IPS-15b (cell line): ENCODE measurements at regions not wholly inside any gene's neighbourhood (a gene's known extent, or its start where the extent isn't known, plus 50 kb on each side); places are given as distances from the start of the nearest gene placed in this dataset.
"Not testable (repeated sequence)": the region's sequence is repeated elsewhere in the genome, so short reads cannot be mapped to it uniquely, and the experiment has no call there.

Experiments used
- H3K27me3 ChIP-seq: one replicate; pipeline ENCODE4 v1.6.1; 2013; ENCODE audit warnings: low read length; ENCODE audit not compliant: control insufficient read depth, insufficient read depth
- H3K36me3 ChIP-seq: one replicate; pipeline ENCODE4 v1.6.1; 2013; ENCODE audit warnings: low read length; ENCODE audit not compliant: control insufficient read depth, insufficient read depth
- H3K4me1 ChIP-seq: one replicate; pipeline ENCODE4 v1.6.1; 2013; ENCODE audit warnings: mild to moderate bottlenecking, low read length; ENCODE audit not compliant: control insufficient read depth, insufficient read depth
- H3K4me3 ChIP-seq: one replicate; pipeline ENCODE4 v1.5.1; 2013; ENCODE audit warnings: low read depth, low read length
- H3K9ac ChIP-seq: one replicate; pipeline ENCODE4 v1.6.1; 2013; ENCODE audit warnings: low read depth, mild to moderate bottlenecking, low read length
- H3K9me3 ChIP-seq: one replicate; pipeline ENCODE4 v1.6.1; 2013; ENCODE audit warnings: mild to moderate bottlenecking, low read length; ENCODE audit not compliant: control insufficient read depth, insufficient read depth

DNA sequence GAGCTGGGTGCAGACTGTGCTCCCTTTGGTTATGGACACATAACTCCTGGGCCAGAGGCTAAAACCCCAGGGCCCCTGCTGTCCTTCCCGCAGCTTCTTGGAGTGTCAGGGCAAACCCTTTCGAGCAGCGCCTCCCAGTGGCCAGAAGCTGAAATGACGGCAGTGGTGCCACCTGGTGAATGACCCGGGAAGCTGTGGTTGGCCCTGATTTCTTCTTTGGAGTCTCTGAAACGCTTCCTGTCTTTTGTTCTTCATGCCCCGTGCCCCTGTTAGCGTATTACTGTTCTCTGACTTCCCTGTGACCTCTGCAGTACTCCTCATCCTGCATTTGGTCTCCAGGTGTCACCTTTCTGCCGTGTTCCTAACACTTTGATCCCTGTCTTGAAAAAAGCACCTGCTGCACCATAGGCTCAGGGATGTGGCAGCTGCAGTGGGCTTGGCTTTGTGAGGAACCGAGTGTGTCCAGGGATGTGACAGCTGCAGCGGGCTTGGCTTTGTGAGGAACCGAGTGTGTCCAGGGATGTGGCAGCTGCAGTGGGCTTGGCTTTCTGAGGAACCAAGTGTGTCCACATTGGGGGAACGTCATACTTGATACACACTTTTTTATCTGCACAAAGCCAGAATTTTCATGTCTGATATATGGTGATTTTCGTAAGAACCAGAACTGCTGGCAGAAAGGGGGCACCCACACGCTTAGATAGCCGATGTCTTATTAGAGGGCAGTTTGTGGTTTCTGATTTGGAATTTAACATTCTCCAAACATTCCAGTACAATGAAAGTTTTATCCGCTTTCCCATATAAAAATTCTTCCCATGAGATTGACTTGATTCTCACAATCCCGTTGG, 241.8 kb upstream of the FRG2C start:
- H3K4me1 ChIP-seq, H3K27me3 ChIP-seq, H3K36me3 ChIP-seq, H3K9me3 ChIP-seq, H3K9ac ChIP-seq, H3K4me3 ChIP-seq: not testable (repeated sequence)

DNA sequence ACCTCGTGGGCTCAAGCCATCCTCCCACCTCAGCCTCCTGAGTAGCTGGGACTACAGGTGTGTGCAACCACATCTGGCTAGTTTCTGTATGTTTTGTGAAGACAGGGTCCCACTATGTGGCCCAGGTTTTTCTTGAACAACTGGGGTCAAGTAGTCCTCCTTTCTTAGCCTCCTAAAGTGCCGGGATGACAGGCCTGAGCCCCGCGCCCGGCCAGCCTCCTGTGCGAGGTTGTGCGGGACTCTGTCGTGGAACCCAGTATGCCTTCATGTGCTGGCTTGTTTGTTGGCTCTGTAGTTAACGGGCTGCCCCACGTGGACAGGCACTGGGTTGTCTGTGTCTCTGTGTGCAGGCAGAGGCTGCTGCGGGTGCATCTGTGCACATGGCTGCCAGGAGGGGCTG, 238.7 kb upstream of the FRG2C start:
- H3K4me1 ChIP-seq, H3K9ac ChIP-seq, H3K4me3 ChIP-seq, H3K9me3 ChIP-seq, H3K27me3 ChIP-seq, H3K36me3 ChIP-seq: not testable (repeated sequence)

DNA sequence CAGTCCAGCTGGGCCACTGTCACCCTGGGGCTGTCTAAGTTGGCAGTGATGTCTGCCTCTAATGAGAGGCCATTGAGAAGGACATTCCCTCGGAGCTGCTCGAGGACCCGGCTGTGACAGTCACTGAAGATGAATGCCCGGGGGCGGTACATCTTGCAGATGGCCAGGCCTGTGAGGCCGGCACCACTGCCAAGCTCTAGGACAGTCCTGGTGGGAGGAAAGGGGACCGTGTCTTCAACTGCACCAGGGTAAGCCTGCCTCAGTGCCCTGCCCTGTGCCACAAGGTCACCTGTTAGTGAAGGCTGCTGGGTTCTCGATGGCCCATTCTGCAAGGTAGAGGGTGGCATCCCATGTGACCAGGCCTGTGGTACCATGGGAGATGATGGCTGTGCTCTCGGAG, 236.6 kb upstream of the FRG2C start:
- H3K36me3 ChIP-seq, H3K9me3 ChIP-seq, H3K4me1 ChIP-seq: not testable (repeated sequence)

DNA sequence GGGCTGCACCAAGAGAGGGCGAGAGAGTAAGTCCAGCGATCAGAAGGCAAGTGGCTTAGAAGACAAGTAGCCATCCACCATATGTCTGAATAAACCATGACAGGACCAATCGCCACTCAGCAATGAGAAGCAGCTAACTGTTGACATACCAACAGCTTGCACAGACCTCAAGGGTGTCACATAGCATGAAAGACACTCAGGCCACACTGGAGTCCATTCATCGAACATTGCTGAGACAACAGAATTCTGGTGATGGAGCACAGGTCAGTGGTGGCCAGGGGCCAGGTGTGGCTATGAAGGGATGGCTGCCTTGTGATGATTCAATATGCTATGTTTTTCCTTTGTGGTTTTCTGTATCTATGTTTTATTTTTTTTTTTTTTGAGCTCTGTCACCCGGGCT, 236.2 kb upstream of the FRG2C start:
- H3K9ac ChIP-seq, H3K4me3 ChIP-seq, H3K27me3 ChIP-seq, H3K36me3 ChIP-seq, H3K4me1 ChIP-seq, H3K9me3 ChIP-seq: not testable (repeated sequence)

More for the DNA sequence above, 236.6 kb upstream of the FRG2C start:
- H3K9ac ChIP-seq, H3K27me3 ChIP-seq, H3K4me3 ChIP-seq: not testable (repeated sequence)

DNA sequence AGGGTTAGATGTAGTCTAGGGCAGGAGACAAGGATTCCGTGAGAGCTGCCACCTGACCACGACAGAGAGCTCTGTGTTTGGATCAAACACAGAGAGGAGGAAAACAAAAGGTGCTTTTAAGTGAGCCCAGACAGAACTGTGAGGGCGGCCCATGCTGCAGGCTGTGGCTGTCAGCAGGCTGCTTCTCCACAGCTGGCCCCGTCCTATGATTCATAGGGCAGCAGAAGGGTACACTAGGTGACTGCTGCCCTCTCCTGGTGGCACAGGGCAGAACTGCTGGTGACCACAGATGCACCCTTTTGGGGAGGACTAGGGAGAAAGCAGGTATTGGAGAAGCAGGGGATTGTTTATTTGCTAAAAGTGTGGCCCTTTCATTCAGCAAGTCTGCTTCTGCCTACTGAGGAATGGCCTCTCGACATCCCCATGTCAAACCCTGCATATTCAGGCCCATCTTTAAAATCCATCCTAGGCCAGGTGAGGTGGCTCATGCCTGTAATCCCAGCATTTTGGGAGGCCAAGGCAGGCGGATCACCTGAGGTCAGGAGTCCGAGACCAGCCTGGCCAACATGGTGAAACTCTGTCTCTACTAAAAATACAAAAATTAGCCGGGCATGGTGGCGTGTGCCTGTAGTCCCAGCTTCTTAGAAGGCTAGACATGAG, 234.4 kb upstream of the FRG2C start:
- H3K9ac ChIP-seq, H3K4me3 ChIP-seq, H3K4me1 ChIP-seq, H3K36me3 ChIP-seq, H3K27me3 ChIP-seq, H3K9me3 ChIP-seq: not testable (repeated sequence)

DNA sequence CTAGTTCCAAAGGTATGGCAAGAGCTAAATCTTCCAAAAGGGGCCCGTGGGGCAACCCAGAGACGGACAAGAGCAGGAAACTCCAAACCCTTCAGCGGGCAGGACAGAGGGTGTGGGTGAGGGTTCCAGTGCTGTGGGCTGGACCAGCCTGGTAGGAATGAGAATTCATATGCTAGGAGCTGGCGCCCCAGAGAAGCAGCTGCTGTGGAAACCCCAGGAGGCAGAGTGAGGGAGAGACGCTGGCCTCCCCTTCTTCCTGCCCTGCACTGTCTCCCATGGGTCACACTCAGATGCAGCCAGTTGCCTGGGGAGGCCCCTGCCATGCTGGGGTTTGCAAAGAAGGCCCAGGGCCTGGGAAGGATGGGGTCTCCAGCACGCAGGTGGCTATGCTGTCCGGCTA, 233.7 kb upstream of the FRG2C start:
- H3K36me3 ChIP-seq, H3K9me3 ChIP-seq, H3K27me3 ChIP-seq, H3K9ac ChIP-seq, H3K4me3 ChIP-seq, H3K4me1 ChIP-seq: not testable (repeated sequence)

DNA sequence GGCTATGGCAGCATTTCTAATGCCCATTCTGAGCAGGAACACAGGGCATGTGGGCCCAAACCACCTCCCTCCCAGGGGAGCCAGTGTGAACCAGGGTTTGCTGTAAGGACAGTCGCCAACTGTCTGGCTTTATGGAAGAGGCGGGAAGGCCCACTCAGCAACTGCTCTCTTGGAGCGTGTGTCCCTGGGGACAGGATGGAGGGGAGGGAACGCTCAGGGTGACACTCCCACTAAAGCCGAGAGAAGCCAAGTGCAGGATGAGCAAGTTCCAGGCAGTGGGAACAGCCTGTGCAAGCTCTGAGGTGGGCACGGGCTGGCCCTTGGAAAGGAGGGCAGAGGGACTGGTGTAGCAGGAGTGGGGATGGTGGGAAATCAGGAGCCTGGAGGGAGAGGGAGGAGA, 233.0 kb upstream of the FRG2C start:
- H3K4me1 ChIP-seq, H3K4me3 ChIP-seq, H3K9me3 ChIP-seq, H3K36me3 ChIP-seq, H3K27me3 ChIP-seq, H3K9ac ChIP-seq: not testable (repeated sequence)

DNA sequence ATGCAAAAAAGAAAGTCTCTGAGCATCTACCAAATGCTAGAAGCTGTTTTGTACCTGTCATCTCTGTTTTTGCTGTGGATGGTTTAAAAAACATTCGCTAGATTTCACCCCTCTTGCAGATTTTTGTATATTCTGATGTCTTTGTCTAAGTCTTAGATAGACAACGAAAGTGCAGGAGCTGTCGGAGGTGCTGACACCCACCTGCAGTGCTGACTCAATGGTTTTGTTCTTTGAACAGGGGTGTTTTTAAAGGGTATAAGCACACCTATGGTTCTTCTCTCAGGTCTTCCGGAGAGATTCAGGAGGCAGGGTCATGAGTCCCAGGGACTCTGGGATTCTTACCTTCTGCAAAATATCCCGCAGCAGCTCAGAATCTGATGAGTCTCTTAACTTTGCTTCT, 231.7 kb upstream of the FRG2C start:
- not testable (repeated sequence) for H3K4me1 ChIP-seq, H3K9ac ChIP-seq, H3K9me3 ChIP-seq, H3K4me3 ChIP-seq, H3K27me3 ChIP-seq, H3K36me3 ChIP-seq

DNA sequence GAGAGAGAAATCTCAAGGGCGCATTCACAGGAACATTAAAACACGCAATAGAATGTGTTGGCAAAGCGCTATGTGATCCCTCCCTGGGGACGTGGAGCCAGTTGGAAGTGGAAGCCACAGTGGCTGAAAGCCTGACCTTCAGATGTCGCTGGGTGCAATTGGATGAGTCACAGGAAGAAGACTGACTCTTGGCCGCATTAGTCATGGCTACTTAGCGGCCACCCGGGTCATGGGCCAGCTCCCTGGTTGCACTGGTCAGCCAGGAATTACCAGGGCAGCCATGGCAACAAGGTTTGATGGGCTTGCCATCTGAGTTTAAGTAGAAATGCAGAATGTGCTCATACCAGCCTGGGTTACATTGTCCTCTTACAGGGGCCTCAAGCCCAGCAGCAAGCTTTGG, 231.2 kb upstream of the FRG2C start:
- not testable (repeated sequence) for H3K4me1 ChIP-seq, H3K9me3 ChIP-seq, H3K27me3 ChIP-seq, H3K9ac ChIP-seq, H3K4me3 ChIP-seq, H3K36me3 ChIP-seq

DNA sequence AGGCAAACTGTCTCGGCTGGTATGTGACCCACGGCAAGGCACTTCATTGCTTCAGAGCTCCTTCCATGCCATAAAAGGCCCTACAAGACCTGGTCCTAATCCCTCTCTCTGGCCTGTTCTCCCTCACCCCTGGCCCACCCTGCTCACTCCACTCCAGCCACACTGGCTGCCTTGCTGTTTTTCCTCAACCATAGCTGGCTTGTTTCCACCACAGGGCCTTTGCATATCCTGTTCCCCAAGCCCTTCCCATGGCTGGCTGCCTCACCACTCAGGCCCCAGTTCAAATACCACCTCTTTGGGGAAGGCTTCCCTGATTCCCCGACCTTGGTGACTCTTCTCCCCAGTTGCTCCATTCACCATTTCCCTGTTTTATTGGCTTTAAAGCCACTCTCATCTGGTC, 230.8 kb upstream of the FRG2C start:
- H3K9me3 ChIP-seq, H3K36me3 ChIP-seq, H3K27me3 ChIP-seq, H3K9ac ChIP-seq, H3K4me1 ChIP-seq, H3K4me3 ChIP-seq: not testable (repeated sequence)

DNA sequence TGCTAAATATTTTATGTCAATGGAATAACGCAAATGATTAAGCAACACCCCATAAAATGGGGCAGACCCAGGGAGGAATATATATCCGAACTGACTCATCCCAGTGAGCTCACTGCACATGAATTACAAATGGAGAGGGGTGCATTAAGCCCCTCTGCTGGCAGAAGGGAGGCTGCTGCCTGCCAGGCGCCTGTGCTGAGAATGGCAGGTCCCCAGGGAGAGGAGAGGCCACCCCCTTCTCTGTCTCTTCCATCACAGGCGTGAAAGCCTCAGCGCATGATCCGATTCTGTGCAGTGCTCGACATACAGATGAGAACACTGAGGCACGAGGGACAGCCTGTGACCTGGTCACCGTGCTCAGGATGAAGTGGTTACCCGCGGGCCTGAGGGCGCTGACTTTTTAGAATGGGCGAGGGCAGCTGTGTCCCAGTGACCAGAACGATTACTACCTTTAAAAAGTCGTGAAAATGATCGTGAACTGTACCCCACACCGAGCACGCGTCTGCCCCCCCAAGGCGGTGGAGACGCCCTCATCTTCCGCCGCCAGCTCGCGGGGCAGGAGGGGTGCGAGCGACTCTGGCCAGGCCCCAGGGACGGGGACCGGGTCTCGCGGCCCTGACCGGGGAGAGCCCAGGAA, 229.7 kb upstream of the FRG2C start:
- not testable (repeated sequence) for H3K27me3 ChIP-seq, H3K4me1 ChIP-seq, H3K36me3 ChIP-seq, H3K9me3 ChIP-seq
- Histone ChIP-seq H3K4me3 (peak overlapping the region; percentile 73), H3K9ac (peak overlapping the region; percentile 24)
